Neural progenitor cell (in vitro differentiated cells): ENCODE measurements at regions not wholly inside any gene's neighbourhood (a gene's known extent, or its start where the extent isn't known, plus 50 kb on each side); places are given as distances from the start of the nearest gene placed in this dataset.

Experiments
- DNase-seq: peaks from one replicate; pipeline ENCODE4 v3.0.0-alpha.2; 2016; ENCODE audit warnings: low spot score
- H2AFZ ChIP-seq: fragments of 200-600 bp; sonication (generic); replicated peaks from 2 replicates; pipeline ENCODE4 v1.6.1; 2016; ENCODE audit warnings: antibody characterized with exemption
- H3F3A ChIP-seq: fragments of 200-600 bp; sonication (generic); 2 replicates; pipeline ENCODE4 v1.6.1; 2016; ENCODE audit warnings: antibody characterized with exemption, low read depth
- H3K27ac ChIP-seq: fragments of 200-600 bp; sonication (generic); 2 replicates; pipeline ENCODE4 v1.5.1; 2016; ENCODE audit warnings: mild to moderate bottlenecking
- H3K27me3 ChIP-seq: fragments of 200-600 bp; sonication (generic); 2 replicates; pipeline ENCODE4 v1.6.1; 2016; ENCODE audit warnings: mild to moderate bottlenecking, moderate library complexity
- H3K36me3 ChIP-seq: fragments of 200-600 bp; sonication (generic); 2 replicates; pipeline ENCODE4 v1.5.1; 2016
- H3K4me1 ChIP-seq: fragments of 200-600 bp; sonication (generic); 2 replicates; pipeline ENCODE4 v1.6.1; 2016; ENCODE audit warnings: mixed run types
- H3K4me2 ChIP-seq: fragments of 200-600 bp; sonication (generic); 2 replicates; pipeline ENCODE4 v1.6.1; 2016
- H3K4me3 ChIP-seq: fragments of 200-600 bp; sonication (generic); 2 replicates; pipeline ENCODE4 v1.5.1; 2016
- H3K79me2 ChIP-seq: fragments of 200-600 bp; sonication (generic); 2 replicates; pipeline ENCODE4 v1.6.1; 2016; ENCODE audit warnings: low read depth
- H3K9ac ChIP-seq: fragments of 200-600 bp; sonication (generic); 2 replicates; pipeline ENCODE4 v1.6.1; 2016
- H3K9me3 ChIP-seq: fragments of 200-600 bp; sonication (generic); 2 replicates; pipeline ENCODE4 v1.5.1; 2016; ENCODE audit warnings: low read depth
- H4K20me1 ChIP-seq: fragments of 200-600 bp; sonication (generic); 2 replicates; pipeline ENCODE4 v1.6.1; 2016; ENCODE audit warnings: low read depth
- H3K27ac Mint-ChIP-seq: 3 replicates; pipeline ENCODE4 v1.8.0; 2021; ENCODE audit warnings: mixed read lengths
- H3K27me3 Mint-ChIP-seq: 2 replicates; pipeline ENCODE4 v1.8.0; 2022; ENCODE audit warnings: low read depth, mild to moderate bottlenecking, inconsistent platforms, moderate library complexity, mixed read lengths; ENCODE audit not compliant: insufficient read depth
- H3K36me3 Mint-ChIP-seq: 3 replicates; pipeline ENCODE4 v1.8.0; 2021; ENCODE audit warnings: mixed read lengths
- H3K4me1 Mint-ChIP-seq: 3 replicates; pipeline ENCODE4 v1.8.0; 2021; ENCODE audit warnings: mixed read lengths
- H3K4me3 Mint-ChIP-seq: 3 replicates; pipeline ENCODE4 v1.8.0; 2021; ENCODE audit warnings: mild to moderate bottlenecking, moderate library complexity, mixed read lengths
- H3K9me3 Mint-ChIP-seq: 3 replicates; pipeline ENCODE4 v1.8.0; 2020; ENCODE audit warnings: mixed read lengths
- EZH2 ChIP-seq: fragments of 200-600 bp; sonication (generic); IDR thresholded peaks from 2 replicates; pipeline ENCODE4 v1.6.1; 2017; ENCODE audit warnings: antibody characterized with exemption, mild to moderate bottlenecking, moderate library complexity
- EZH2phosphoT487 ChIP-seq: fragments of 200-600 bp; sonication (generic); IDR thresholded peaks from 2 replicates; pipeline ENCODE4 v1.6.1; 2017; ENCODE audit warnings: antibody characterized with exemption
- TF ChIP-seq, protein P1 (sequence below): fragments of 200-600 bp; sonication (generic); IDR thresholded peaks from 2 replicates; pipeline ENCODE4 v1.5.1; 2017; ENCODE audit warnings: antibody characterized with exemption, mild to moderate bottlenecking

DNA sequence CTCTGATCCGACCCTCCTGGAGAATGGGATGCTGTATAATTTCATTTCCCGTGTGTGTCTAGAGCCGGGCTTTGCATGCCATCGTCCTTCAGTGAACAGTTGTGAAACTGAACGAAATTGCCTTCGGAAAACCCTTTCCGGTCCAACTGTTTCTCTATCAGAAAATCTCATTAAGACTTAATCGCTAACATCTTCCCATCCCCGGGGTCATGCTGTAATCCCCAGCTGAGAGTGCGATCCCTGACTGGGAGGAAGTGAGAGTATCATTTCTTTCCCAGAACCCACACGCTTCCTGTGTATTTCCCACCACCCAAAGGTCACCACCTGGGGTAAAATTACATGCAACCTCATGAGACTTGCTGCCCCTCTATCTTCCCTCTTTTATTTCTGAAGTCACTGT, 75.6 kb upstream of the RBFOX1 start:
- H3K4me2 ChIP-seq = no peak overlapping the region
- no peak for DNase-seq
- no peak overlapping the region for H3K4me3 ChIP-seq
- H3K79me2 ChIP-seq = no peaks in the 10 kb centered on the region
- no peaks in the 10 kb centered on the region for H3K4me1 ChIP-seq
- no peaks in the 10 kb centered on the region for H3K9me3 ChIP-seq
- H3K27ac Mint-ChIP-seq = no peak overlapping the region
- no peak overlapping the region for H3K27ac ChIP-seq
- no peaks in the 10 kb centered on the region for H3F3A ChIP-seq
- no peak overlapping the region for H3K9ac ChIP-seq
- peaks cover 3% of the 10 kb centered on the region for H3K27me3 Mint-ChIP-seq
- H2AFZ ChIP-seq = no peak overlapping the region
- no peaks in the 10 kb centered on the region for H4K20me1 ChIP-seq
- no peaks in the 10 kb centered on the region for H3K9me3 Mint-ChIP-seq
- TF ChIP-seq, protein P1, sequence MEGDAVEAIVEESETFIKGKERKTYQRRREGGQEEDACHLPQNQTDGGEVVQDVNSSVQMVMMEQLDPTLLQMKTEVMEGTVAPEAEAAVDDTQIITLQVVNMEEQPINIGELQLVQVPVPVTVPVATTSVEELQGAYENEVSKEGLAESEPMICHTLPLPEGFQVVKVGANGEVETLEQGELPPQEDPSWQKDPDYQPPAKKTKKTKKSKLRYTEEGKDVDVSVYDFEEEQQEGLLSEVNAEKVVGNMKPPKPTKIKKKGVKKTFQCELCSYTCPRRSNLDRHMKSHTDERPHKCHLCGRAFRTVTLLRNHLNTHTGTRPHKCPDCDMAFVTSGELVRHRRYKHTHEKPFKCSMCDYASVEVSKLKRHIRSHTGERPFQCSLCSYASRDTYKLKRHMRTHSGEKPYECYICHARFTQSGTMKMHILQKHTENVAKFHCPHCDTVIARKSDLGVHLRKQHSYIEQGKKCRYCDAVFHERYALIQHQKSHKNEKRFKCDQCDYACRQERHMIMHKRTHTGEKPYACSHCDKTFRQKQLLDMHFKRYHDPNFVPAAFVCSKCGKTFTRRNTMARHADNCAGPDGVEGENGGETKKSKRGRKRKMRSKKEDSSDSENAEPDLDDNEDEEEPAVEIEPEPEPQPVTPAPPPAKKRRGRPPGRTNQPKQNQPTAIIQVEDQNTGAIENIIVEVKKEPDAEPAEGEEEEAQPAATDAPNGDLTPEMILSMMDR = no peak
- TF ChIP-seq EZH2phosphoT487 (no peak), EZH2 (no peak)
- peaks cover 3% of the 10 kb centered on the region for H3K27me3 ChIP-seq
- H3K36me3 Mint-ChIP-seq = no peaks in the 10 kb centered on the region
- H3K36me3 ChIP-seq = no peaks in the 10 kb centered on the region
- H3K4me1 Mint-ChIP-seq = peaks cover 9% of the 10 kb centered on the region
- H3K4me3 Mint-ChIP-seq = no peak overlapping the region

DNA sequence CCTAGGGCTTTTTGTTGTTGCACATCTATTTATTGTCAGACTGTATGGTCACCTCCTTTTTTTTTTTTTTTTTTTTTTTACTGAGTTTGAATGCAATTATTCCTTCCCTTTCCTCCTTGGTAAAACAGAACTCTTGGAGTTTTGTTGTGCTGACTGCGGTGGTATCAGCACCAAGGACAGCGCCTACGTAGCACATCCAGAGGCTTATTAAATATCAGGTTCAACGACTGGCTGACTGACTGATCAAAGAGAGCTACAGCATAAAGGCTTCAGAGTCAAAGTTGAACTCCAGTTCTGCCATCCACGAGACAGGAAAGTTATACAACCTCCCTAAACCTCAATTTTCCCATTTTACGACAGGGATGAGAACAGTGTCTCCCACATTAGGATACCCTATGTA, 86.1 kb upstream of the RBFOX1 start:
- Mint-ChIP-seq H3K27me3 (peaks cover 2% of the 10 kb centered on the region), H3K4me3 (no peak overlapping the region), H3K9me3 (no peaks in the 10 kb centered on the region), H3K4me1 (no peaks in the 10 kb centered on the region), H3K27ac (no peak overlapping the region), H3K36me3 (no peaks in the 10 kb centered on the region)
- peak; percentile 73 for DNase-seq
- Histone ChIP-seq H3K4me2 (no peak overlapping the region), H3K27ac (no peak overlapping the region), H3F3A (no peaks in the 10 kb centered on the region), H3K36me3 (no peaks in the 10 kb centered on the region), H2AFZ (no peak overlapping the region), H3K27me3 (no peaks in the 10 kb centered on the region), H3K4me1 (no peaks in the 10 kb centered on the region), H4K20me1 (peaks cover 14% of the 10 kb centered on the region), H3K9ac (no peak overlapping the region), H3K9me3 (no peaks in the 10 kb centered on the region), H3K4me3 (no peak overlapping the region), H3K79me2 (no peaks in the 10 kb centered on the region)
- no peak for TF ChIP-seq EZH2
- TF ChIP-seq EZH2phosphoT487 = no peak
- TF ChIP-seq, protein P1 = no peak

DNA sequence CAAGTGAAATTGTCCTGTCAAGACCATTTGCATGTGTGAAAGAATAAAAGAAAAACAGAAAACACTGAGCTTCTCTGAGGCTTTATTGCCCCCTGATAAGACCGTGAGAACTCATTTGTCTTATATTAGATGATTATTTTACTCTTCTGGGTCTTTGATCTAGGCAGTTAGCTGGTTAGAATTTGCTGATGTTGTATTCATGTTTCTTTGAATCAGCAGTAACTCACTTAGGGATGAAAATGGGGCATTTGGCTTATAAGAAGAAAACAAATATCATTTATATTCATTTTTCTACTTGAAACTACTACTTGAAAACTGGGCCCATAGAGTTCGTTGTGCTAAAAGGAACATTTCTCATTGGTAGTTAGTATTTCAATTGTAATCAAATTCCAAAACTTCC, 93.1 kb upstream of the RBFOX1 start:
- no peaks in the 10 kb centered on the region for H3K36me3 ChIP-seq
- no peaks in the 10 kb centered on the region for H3K79me2 ChIP-seq
- H3K4me3 ChIP-seq = no peak overlapping the region
- no peaks in the 10 kb centered on the region for H3K27me3 ChIP-seq
- H2AFZ ChIP-seq = no peak overlapping the region
- H3K27ac Mint-ChIP-seq = no peak overlapping the region
- no peak overlapping the region for H3K4me3 Mint-ChIP-seq
- TF ChIP-seq EZH2 = no peak
- TF ChIP-seq EZH2phosphoT487 = no peak
- TF ChIP-seq, protein P1 = no peak
- H3K9me3 ChIP-seq = no peaks in the 10 kb centered on the region
- H3K9ac ChIP-seq = no peak overlapping the region
- H3K4me2 ChIP-seq = no peak overlapping the region
- H3K27me3 Mint-ChIP-seq = peaks cover 3% of the 10 kb centered on the region
- no peaks in the 10 kb centered on the region for H3K9me3 Mint-ChIP-seq
- H3K27ac ChIP-seq = no peak overlapping the region
- no peaks in the 10 kb centered on the region for H3K4me1 ChIP-seq
- no peaks in the 10 kb centered on the region for H3K36me3 Mint-ChIP-seq
- peaks cover 6% of the 10 kb centered on the region for H3K4me1 Mint-ChIP-seq
- H4K20me1 ChIP-seq = no peaks in the 10 kb centered on the region
- DNase-seq = no peak
- H3F3A ChIP-seq = no peaks in the 10 kb centered on the region
